Hematopoietic multipotent progenitor cell treated with erythropoietin and hydrocortisone succinate and interleukin-3 and kit ligand, for 6 days (in vitro differentiated cells): ENCODE measurements at regions not wholly inside any gene's neighbourhood (a gene's known extent, or its start where the extent isn't known, plus 50 kb on each side); places are given as distances from the start of the nearest gene placed in this dataset.
"Not testable (repeated sequence)": the region's sequence is repeated elsewhere in the genome, so short reads cannot be mapped to it uniquely, and the experiment has no call there.

Experiments used
- DNase-seq: peaks from one replicate; pipeline ENCODE4 v3.0.0-alpha.2; 2015

GRCh38 chrX:1053600-1053999 lies 158.8 kb downstream of the CRLF2 start:
- not testable (repeated sequence) for DNase-seq

GRCh38 chrX:1053072-1053471 lies 159.4 kb downstream of the CRLF2 start:
- DNase-seq: no peak

- no peak for DNase-seq
Measured at GRCh38 chrX:1052021-1052420, 160.4 kb downstream of the CRLF2 start.

- DNase-seq: no peak
Measured at GRCh38 chrX:1051421-1051820, 161.0 kb downstream of the CRLF2 start.

GRCh38 chrX:1045680-1046314 lies 166.7 kb downstream of the CRLF2 start:
- no peak for DNase-seq

GRCh38 chrX:1041091-1041490 lies 171.4 kb downstream of the CRLF2 start:
- no peak for DNase-seq

- DNase-seq: not testable (repeated sequence)
Measured at GRCh38 chrX:1035931-1036330, 176.5 kb downstream of the CRLF2 start.

- no peak for DNase-seq
Measured at GRCh38 chrX:1035206-1035605, 177.2 kb downstream of the CRLF2 start.

- DNase-seq: no peak
Measured at GRCh38 chrX:1034717-1035116, 177.7 kb downstream of the CRLF2 start.

- DNase-seq: no peak
Measured at GRCh38 chrX:1031521-1032430, 180.7 kb downstream of the CRLF2 start.

- DNase-seq: no peak
Measured at GRCh38 chrX:1029494-1029893, 183.0 kb downstream of the CRLF2 start.

GRCh38 chrX:1027680-1028079 lies 184.8 kb downstream of the CRLF2 start:
- no peak for DNase-seq

- DNase-seq: no peak
Measured at GRCh38 chrX:1027133-1027532, 185.3 kb downstream of the CRLF2 start.

GRCh38 chrX:1026263-1027015 lies 186.0 kb downstream of the CRLF2 start:
- DNase-seq: peak; percentile 45

- no peak for DNase-seq
Measured at GRCh38 chrX:1025413-1025812, 187.0 kb downstream of the CRLF2 start.

GRCh38 chrX:1023676-1024075 lies 188.8 kb downstream of the CRLF2 start:
- DNase-seq: no peak

GRCh38 chrX:1021314-1021993 lies 191.0 kb downstream of the CRLF2 start:
- DNase-seq: not testable (repeated sequence)

GRCh38 chrX:1020634-1021166 lies 191.7 kb downstream of the CRLF2 start:
- no peak for DNase-seq

- not testable (repeated sequence) for DNase-seq
Measured at GRCh38 chrX:1016926-1017325, 195.5 kb downstream of the CRLF2 start.

- DNase-seq: not testable (repeated sequence)
Measured at GRCh38 chrX:1016281-1016680, 196.2 kb downstream of the CRLF2 start.

GRCh38 chrX:1012678-1013300 lies 199.7 kb downstream of the CRLF2 start:
- no peak for DNase-seq

GRCh38 chrX:1011691-1012283 lies 200.7 kb downstream of the CRLF2 start:
- DNase-seq: peak; percentile 17
